Astrocyte (in vitro differentiated cells and primary cell): ENCODE measurements at regions not wholly inside any gene's neighbourhood (a gene's known extent, or its start where the extent isn't known, plus 50 kb on each side); places are given as distances from the start of the nearest gene placed in this dataset.

Experiments
- CTCF ChIP-seq: IDR thresholded peaks from 2 replicates; pipeline ENCODE4 v1.5.1; 2011; ENCODE audit warnings: low read depth, mild to moderate bottlenecking, inconsistent platforms, low read length, moderate library complexity; ENCODE audit not compliant: insufficient read depth
- EZH2 ChIP-seq: IDR thresholded peaks from 2 replicates; pipeline ENCODE4 v1.6.1; 2012; ENCODE audit warnings: mild to moderate bottlenecking, low read length, inconsistent platforms; ENCODE audit not compliant: insufficient read depth

- TF ChIP-seq EZH2 (no peak), CTCF (no peak)
Measured at GRCh38 chr9:11016081-11016480, 403.3 kb upstream of the PTPRD start.
